Muscle of arm (tissue), 1 donor: ENCODE measurements at regions not wholly inside any gene's neighbourhood (a gene's known extent, or its start where the extent isn't known, plus 50 kb on each side); places are given as distances from the start of the nearest gene placed in this dataset.
"Not testable (repeated sequence)": the region's sequence is repeated elsewhere in the genome, so short reads cannot be mapped to it uniquely, and the experiment has no call there.

ENCODE experiments used
- DNase-seq: peaks from one replicate; pipeline ENCODE4 v3.0.0-alpha.2; 2013

- DNase-seq, result no peak
These were observed 330.4 kb downstream of the KIF20B start for GRCh38 chr10:90031776-90032175.

- no peak for DNase-seq
These were observed 331.1 kb downstream of the KIF20B start for GRCh38 chr10:90032519-90032918.

GRCh38 chr10:90034862-90035261 is 333.5 kb downstream of the KIF20B start:
- DNase-seq, result not testable (repeated sequence)

GRCh38 chr10:90041585-90041984 is 340.2 kb downstream of the KIF20B start:
- DNase-seq, result no peak

GRCh38 chr10:90042075-90042474 is 340.7 kb downstream of the KIF20B start:
- no peak for DNase-seq

GRCh38 chr10:90047243-90047729 is 345.9 kb downstream of the KIF20B start:
- DNase-seq, result no peak

GRCh38 chr10:90051053-90051452 is 349.7 kb downstream of the KIF20B start:
- no peak for DNase-seq

- no peak for DNase-seq
These were observed 350.1 kb downstream of the KIF20B start for GRCh38 chr10:90051474-90051873.

- no peak for DNase-seq
These were observed 361.4 kb downstream of the KIF20B start for GRCh38 chr10:90062786-90063185.

- no peak for DNase-seq
These were observed 362.9 kb downstream of the KIF20B start for GRCh38 chr10:90064295-90064694.

GRCh38 chr10:90066435-90066834 is 365.0 kb downstream of the KIF20B start:
- DNase-seq, result no peak

- no peak for DNase-seq
These were observed 374.6 kb downstream of the KIF20B start for GRCh38 chr10:90075995-90076394.

GRCh38 chr10:90079819-90080218 is 378.4 kb downstream of the KIF20B start:
- no peak for DNase-seq

- DNase-seq, result not testable (repeated sequence)
These were observed 385.3 kb downstream of the KIF20B start for GRCh38 chr10:90086606-90087190.

GRCh38 chr10:90087197-90088023 is 386.0 kb downstream of the KIF20B start:
- DNase-seq, result no peak

GRCh38 chr10:90088024-90088317 is 386.6 kb downstream of the KIF20B start:
- DNase-seq, result no peak

GRCh38 chr10:90089719-90090118 is 388.3 kb downstream of the KIF20B start:
- no peak for DNase-seq

GRCh38 chr10:90096196-90096595 is 394.8 kb downstream of the KIF20B start:
- DNase-seq, result peak; percentile 38

- DNase-seq, result not testable (repeated sequence)
These were observed 406.2 kb downstream of the KIF20B start for GRCh38 chr10:90107581-90107980.

GRCh38 chr10:90111671-90112070 is 410.3 kb downstream of the KIF20B start:
- no peak for DNase-seq

GRCh38 chr10:90112681-90113080 is 411.3 kb downstream of the KIF20B start:
- no peak for DNase-seq

- not testable (repeated sequence) for DNase-seq
These were observed 417.2 kb downstream of the KIF20B start for GRCh38 chr10:90118567-90118966.

- DNase-seq, result not testable (repeated sequence)
These were observed 418.4 kb downstream of the KIF20B start for GRCh38 chr10:90119631-90120280.
